ENCODE measurements at regions not wholly inside any gene's neighbourhood (a gene's known extent, or its start where the extent isn't known, plus 50 kb on each side); places are given as distances from the start of the nearest gene placed in this dataset.
"Not testable (repeated sequence)": the region's sequence is repeated elsewhere in the genome, so short reads cannot be mapped to it uniquely, and the experiment has no call there.

DNA sequence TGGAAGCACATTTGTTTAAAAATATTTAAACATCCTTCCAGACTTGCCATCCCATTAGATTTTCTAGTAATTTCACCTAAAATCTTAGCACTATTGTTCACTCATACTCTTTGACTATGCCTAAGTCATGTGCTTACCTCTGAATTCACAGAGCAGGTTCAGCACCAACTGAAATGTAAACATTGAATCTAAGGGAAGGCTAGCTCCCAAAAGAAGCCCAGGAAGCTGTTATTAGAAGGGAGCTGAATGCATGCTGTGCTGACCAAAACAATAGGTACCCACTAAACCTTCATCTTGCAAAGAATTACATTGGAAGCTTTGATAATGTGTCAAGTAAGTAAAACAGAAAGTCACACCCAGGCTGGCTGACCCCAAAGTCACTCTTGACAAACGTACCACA is 571.3 kb downstream of the GABRG2 start:
- DNase-seq, result no peak

DNA sequence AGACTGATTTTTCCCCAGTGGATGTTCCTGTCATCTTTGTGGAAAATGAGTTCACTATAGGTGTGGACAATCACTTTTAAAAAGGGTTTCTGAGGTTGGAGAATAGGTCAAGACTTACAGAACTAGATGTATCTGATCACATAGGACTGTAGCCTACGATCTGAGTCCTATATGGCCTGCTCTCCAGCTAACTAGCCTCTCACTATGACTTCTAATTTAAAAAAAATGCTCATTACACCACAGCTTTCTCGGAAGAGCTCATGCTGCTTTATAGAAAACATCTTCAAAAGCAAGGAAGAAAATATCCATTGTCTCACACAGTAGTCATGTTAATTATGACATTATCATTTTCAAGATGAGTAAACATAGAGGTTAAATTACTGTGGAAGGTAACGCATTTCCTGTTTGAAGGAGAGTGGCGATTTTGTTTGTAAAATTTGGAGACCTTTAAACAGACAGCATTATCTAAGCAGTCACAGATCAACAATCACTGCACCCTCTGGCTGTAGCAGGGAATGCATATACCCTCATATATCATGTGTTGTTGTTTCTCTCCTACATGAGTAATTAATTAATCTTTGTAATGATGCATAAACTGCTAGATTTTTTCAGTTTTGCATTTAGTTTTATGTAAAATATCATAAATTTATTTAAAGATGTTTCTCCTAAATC is 573.7 kb downstream of the GABRG2 start:
- no peak for DNase-seq

DNA sequence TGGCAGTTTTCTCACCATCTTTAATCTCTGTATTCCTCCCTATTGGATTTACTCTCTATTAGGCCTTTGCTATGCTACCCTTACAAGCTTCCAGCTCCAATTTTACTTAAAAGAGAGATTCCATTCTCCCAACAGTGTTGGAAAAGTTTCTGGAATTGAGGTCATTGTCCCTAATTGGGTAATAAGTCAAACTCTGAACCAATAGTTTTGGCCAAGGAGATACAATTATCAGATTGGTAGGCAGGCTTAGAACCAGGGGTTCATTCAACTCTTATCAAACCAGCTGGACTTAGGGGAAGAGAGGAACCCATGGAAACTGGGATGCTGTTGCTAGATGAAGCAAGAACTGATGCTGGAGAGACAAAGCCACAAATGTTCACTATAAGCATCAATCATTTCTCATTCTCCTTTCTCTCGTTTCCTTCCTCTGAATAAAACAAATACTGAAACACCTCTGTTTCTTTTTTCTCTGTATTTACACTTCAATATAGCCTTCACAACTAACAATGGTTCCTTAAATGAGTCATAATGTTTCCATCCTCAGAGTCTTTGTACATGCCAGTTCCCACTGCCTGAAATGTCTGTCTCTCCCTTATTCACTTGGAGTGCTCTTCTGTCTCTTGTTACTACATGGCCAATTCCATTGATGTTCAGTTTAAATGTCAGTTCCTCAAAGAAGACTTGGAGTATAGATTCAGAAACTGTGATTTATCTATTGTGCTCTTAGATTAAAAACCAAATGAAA is 587.3 kb downstream of the GABRG2 start:
- no peak for DNase-seq

DNA sequence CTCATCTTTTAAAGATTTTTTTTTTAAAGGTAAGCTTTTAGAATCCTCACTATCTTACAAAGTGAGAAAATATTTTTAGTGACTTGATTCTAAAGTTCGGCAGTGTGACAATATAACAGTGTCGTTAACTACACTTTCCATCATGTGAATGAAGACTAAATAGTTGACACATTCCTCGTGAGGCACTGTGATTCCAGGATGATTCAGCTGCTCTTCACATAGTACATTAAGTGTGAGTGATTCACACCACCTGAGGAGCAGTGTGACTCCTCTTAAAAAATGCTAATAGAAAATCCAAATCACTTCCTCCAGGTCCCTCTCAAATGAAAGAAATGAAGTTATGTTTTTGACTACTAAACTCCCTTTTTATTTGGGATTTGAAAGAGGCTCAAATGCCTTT is 589.5 kb downstream of the GABRG2 start:
- no peak for DNase-seq

DNA sequence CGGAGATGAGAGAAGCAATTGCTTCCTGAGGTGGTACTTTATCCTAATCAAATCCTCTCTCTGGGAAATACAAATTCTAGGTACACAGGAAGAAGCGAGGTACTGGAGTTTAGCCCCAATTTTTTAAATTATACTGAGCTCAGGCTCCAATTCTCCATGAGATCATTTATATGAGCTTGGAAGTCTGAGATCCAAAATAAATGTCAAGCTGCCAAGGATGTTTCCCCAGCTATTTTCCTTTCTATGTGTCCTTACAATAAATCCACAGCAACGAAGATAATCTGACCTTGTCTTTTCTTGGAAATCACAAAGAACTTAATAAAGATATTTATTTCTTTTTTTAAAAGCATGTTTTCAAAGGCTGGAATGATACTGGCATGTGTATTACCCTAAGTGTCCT is 597.3 kb downstream of the GABRG2 start:
- DNase-seq, result no peak

DNA sequence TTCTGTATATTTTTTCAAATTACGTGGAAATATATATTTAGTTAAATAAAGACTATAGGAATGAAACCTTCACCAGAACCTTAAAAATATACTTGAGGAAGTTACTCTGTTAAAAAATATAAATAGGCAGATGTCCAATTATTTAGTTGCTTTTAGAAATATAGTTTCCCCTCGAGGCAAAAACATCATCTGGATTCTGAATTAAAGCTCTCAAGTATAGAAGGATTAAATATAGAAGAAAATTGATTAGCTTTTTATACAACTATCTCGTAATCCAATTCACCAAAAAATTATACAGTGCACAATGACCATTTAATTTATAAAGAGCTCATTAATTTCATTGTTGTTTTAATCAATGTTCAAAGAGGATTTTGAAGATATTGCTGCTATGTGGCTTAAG is 601.4 kb downstream of the GABRG2 start:
- DNase-seq, result no peak

DNA sequence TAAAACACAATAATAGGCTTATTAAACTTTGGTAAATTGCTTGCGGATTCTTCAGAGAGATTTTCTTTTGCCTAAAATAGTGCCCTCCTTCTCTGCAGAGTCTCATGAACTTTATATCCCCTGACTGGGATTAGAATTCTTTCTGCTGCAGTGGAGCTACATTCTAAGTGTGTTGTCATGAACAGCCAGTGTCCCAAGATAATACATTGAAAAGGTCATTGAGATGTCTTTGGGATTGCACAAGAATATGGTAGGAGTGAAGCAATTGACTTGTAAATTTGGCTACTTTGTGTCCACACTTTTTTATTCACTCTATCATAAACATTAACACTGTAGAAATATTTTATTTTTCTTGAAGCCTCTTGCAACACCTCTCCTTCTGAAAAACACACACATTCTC is 604.5 kb downstream of the GABRG2 start:
- no peak for DNase-seq

DNA sequence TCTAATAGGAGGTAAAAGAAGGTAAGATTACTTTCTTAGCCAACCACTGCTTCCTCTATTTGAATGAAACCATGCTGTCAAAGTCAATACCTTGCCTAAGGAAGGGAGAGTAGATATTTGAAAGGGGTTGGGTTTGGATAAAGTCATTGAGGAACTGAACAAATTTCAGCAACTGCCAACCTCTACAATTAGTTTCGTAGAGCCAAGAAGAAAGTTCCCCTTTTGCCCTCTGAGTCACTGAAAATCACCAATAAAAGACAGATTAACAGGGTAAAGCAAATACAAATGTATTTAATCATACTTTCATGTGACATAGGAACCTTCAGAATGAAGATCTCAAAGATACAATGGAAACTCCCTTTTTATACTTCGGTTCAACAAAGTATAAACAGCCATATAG is 615.7 kb downstream of the GABRG2 start:
- no peak for DNase-seq

DNA sequence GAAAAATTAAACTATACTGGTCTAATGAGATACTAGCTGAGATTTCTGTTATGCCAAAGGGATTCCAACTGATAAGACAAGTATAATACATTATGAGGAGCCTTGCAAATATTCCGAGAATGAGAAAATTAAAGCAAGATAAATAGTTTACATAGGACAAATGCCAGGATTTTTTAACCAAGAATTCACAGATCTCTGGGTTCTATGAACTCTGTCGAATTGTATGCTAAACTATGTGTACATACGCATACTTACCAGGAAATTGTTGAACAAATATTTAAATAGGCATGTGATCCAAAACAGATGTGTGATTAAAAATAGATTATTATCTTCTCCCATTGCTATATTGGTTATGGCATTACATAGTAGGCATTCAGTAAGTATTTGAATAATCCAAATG is 616.6 kb downstream of the GABRG2 start:
- DNase-seq, result no peak

DNA sequence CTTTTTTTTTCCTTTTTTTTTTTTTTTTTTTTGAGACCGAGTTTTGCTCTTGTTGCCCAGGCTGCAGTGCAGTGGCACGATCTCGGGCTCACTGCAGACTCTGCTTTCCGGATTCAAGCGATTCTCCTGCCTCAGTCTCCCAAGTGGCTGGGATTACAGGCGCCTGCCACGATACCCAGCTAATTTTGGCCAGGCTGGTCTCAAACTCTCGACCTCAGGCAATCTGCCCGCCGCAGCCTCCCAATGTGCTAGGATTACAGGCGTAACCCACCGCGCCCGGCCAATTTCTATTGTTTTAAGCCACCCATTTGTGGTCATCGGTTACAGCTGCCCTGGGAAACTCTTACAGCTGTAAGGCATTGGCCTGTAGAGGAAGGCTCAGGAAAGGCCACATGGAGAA is 617.7 kb downstream of the GABRG2 start:
- no peak for DNase-seq

DNA sequence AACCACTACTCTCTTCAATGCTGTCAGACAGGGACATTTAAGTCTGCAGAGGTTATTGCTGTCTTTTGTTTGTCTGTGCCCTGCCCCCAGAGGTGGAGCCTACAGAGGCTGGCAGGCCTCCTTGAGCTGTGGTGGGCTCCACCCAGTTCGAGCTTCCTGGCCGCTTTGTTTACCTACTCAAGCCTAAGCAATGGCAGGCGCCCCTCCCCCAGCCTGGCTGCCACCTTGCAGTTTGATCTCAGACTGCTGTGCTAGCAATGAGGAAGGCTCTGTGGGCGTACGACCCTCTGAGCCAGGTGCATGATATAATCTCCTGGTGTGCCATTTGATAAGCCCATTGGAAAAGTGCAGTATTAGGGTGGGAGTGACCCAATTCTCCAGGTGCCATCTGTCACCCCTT is 628.7 kb downstream of the GABRG2 start:
- DNase-seq, result not testable (repeated sequence)

DNA sequence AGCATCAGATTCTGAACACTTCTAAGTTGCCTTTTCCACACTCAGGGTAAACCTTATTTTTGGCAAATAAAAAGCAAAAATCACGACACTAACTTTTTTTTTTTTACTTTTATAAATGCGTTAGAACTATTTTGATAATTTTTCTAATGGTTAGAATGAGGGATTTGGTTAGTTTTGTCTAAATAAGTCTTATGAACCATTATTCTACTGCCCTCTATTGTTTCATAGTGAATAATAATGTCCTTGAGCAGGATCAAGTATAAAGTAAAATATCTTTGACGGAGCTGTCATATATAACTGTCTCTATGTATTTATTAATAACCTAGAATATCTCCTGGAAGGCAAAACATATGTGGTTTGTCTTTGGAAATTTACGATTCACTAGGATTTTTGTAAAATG is 631.8 kb downstream of the GABRG2 start:
- DNase-seq, result no peak

DNA sequence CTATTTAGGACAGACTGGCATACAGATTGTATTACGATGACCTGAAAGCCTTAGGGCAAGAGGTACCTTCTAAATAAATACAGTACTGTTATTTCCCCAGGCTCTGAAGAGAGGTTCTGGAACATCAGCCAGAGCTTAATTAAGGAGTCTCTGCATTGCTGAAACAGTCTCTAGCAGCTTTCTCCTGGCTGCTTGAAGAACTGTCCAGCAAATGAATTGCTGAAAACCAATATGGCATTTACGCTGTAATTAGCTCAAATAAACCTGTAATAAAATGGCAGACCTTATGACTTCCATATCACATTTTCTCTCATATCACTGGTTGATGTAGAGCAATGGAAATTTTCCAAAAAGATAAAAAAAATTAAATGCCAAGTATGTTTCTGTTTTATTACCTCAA is 636.3 kb downstream of the GABRG2 start:
- no peak for DNase-seq

DNA sequence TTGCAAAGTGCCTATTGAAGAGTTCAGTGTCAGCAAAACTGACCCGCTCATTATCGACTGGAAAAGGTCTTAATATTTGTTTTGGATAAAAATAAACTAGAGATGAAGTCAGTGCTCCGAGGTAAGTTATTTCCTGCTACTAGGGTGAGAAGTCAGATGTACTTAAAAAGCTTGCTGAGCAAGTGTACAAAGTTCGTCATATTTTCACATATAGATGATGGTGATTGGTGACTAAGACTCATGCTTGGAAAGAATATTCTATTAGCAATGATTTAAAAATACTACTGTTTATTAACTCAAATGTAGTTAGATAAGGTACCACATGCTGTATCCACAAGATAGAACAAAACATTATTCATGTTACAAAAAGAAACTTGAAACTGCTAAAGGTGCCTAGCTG is 643.7 kb downstream of the GABRG2 start:
- DNase-seq, result no peak

DNA sequence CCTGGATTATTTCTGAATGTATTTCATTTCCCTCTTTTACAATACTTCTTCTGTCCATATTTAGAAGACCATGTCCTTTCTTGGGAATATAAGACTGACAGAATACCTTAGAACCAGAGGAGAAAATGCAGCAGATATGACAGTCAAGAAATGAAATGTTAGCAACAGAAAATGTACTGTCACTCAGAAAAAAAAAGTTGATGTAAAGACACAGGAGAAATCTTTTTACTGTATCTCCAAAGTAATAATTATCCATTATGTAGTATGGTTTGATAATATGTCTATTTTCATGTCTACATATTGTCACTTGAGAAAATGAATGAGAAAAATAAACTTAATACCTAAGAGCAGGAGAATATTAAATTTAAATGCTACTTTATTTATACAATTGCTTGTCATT is 652.1 kb downstream of the GABRG2 start:
- DNase-seq, result no peak

DNA sequence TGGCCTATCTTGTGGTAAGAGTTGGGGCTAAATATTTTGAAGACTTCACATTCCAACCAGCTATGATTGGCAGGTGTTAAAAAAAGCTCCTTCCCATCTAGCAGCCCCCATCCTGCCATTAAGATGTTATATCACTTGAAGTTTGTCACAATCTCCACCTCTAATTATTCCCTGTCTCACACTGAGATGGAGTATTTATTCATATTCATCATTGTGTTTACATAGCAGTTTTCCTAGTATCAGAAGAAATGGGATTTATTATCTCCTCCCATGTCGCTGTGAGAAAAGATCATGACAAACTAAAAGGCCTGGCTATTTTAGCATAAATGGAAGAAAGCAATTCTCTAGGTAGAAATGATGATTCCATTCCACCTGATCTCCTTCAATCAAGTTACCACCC is 653.6 kb downstream of the GABRG2 start:
- no peak for DNase-seq

DNA sequence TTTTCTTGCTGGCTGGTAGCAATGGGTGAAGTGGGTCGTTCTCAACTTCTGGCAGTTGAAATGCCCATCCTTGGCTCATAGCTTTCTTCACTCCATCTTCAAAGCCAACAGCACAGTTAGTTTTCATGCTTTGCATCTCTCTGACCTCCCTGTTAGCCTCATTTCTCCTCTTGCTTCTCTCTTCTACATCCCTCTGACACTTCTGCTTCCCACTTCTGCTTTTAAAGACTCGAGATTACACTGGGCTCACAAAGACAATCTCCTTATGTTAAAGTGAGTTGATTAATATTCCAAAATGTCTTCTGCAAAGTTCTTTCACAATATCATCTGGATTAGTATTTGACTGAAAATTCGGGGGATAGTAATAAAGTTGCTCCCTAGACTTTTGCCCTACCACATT is 684.8 kb upstream of the CCNG1 start:
- no peak for DNase-seq

DNA sequence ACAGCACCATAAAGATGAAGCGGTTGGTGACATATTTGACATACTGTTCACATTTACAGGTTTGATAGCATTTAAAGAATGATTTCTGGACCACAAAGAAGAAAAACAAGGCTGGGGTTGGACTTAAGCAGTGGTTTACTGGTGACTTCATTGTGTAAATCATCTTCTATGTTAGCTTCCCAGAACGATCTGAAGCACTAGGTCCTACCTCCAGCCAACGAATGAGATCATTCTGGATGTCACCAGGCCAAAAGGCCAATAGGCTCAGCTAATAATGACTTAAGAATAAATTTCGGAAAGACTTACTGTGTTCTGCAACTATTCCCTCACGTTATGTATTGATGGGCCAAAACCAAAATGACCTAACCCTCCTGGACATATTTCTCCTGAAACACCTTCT is 675.3 kb upstream of the CCNG1 start:
- no peak for DNase-seq

DNA sequence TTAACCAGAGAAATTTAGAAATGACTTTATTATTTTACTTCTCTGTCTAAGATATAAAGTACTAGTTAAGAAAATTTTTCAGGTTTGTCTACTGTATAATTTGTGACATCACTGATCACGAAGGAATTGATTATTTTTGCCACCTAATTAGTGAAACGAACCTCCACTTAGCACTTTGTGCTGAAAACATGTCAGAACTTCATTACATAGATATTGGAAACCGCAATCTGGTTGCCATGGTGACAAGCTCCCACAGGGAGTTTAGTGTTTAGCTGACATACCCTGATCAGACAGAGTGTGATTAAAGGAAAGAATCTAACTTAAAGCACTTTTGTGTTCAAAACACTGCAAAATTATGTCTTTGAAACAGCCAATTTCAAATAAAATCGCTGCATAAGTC is 668.4 kb upstream of the CCNG1 start:
- no peak for DNase-seq

DNA sequence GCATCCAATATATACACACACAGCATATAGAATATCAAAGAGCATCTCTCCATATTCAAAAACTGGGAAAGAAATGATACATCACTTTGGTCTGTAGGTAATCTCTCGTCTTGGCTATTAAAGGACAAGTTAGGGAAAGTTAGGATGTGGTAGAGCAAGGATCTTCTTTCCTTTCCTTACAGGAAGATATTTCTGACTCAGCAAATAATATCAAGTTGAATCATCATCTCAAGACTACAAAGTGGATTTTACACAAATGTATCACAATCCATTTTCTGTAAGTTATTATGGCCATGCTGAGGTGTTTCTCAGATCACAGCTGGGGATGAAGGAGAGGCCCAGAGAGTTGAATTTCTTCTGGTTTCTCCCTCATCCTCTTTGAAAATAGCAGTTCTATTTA is 651.7 kb upstream of the CCNG1 start:
- DNase-seq, result no peak

DNA sequence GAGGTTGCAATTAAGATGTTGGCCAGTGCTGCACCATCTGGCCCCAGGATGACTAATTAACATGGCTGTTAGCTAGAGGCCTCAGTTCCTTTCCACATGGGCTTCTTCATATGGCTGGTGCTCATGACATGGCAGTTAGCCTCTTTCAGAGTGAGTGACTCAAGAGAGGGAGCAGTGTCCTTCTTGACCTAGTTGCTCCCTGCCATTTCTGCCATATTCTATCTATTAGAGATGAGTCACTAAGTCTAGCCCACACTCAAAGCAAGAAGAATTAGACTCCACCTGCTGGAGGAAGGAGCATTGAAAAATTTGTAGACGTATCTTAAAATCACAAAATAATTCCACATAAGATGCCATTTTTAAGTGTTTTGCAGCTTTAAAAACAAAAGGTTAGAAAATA is 651.2 kb upstream of the CCNG1 start:
- no peak for DNase-seq

DNA sequence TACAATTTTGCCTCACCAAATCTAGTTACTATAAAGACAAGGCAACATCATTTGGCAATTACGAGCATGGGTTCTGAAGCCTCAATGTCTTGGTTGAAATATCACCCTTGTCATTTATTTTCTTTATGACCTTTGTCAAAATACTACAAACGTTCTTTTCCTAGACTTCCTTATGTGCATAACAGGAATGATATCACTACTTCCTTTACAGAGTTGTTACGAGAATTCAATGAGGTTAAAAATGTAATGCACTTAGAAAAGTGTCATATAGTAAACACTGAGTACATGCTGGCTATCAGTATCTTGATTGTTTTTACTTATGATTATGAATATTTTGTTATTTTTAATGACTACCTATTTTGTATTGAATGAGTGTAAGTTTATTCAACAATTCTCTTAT is 640.9 kb upstream of the CCNG1 start:
- no peak for DNase-seq

DNA sequence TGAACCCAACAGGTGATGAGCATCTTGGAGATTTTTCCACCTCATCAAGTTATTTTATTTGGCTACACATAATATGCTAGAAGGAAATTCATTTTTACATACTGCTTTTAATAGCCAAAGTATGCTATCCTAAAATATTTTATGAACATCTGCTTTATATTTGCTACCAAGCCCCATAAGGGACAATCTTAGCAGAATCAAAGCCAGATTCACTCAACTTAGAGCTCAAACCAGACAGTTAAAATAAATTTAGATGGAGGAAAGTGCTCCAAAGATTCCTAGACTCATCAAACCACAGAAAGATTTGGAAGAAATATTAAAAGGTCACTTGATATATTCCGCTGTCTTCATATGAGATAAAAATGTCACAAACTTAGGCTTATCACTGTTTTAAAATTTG is 637.1 kb upstream of the CCNG1 start:
- DNase-seq, result no peak

DNA sequence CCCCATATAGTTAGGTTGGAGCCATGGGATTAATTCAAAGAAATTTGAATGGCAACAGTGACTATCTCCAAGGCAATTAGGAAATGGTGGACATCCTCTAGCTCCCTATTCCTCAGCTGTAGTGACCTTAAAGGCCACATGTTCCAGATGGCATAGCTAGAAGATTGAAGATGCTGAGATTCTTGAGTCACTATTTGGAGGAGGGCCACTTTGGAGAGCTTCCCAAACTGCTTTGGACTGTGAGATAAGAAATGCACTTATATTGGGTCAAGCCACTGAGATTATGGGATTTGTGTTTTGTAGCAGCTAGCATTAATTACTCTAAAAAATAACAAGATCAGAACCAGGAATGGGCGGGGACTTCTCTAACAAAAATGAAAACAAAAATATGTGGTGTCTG is 636.2 kb upstream of the CCNG1 start:
- DNase-seq, result no peak

DNA sequence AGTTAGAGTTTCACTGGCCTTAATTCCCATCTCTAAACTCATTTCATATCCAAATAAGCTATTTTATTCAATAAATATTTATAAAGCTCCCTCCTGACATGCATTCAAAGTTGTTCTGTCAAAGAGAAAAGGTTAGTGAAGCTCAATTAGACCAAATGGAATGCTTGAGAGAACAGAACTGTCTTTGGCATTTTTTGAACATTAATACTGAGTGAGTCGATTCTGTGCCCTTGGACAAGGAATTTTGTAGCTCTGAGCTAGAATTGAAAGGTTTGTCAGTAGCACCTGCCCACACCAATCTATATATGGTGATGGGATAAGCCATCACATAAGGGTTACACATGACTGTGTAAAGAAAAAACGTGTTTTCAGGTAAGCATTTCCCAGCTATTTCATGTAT is 631.2 kb upstream of the CCNG1 start:
- DNase-seq, result no peak
